ENCODE measurements at regions not wholly inside any gene's neighbourhood (a gene's known extent, or its start where the extent isn't known, plus 50 kb on each side); places are given as distances from the start of the nearest gene placed in this dataset.
"Not testable (repeated sequence)": the region's sequence is repeated elsewhere in the genome, so short reads cannot be mapped to it uniquely, and the experiment has no call there.

DNA sequence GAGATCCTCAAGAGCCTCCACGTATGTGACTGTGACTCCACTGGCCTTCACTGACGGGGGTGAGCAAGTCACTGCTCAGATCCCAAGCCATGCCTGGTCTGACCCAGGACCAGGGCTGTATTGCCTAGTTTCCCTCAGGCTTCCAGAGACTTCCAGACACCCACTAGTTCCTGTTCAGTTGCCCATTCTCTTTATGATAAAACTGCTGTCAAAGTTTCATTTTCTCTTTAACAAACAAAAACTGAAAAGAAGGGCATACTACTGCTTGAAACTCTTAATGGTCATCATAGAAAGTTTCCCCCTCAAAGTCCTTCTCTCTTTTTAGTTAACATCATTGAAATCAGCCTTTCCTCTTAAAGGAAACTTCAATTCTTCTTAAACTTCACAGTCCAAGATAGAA lies 105.7 kb upstream of the GHR start:
- Mint-ChIP-seq H3K27ac (no peak overlapping the region), H3K4me1 (ENCODE audit: low read depth) (no peaks in the 10 kb centered on the region), H3K36me3 (ENCODE audit: low read depth) (no peaks in the 10 kb centered on the region), H3K4me3 (no peak overlapping the region), H3K27me3 (no peaks in the 10 kb centered on the region), H3K9me3 (peaks cover 16% of the 10 kb centered on the region)
- Histone ChIP-seq H3K4me1 (ENCODE audit: insufficient read depth, low read length) (no peaks in the 10 kb centered on the region), H3K36me3 (ENCODE audit: insufficient read depth, low read length) (no peaks in the 10 kb centered on the region), H3K27ac (ENCODE audit: low read depth in 1 of 2, low read length in 2 of 2) (no peak overlapping the region), H3K4me3 (ENCODE audit: low read length) (no peak overlapping the region), H3K27me3 (ENCODE audit: control insufficient read depth in 1 of 2, insufficient read depth in 2 of 2, low read length in 2 of 2) (no peaks in the 10 kb centered on the region), H3K9me3 (ENCODE audit: control insufficient read depth in 1 of 2, insufficient read depth in 1 of 2, low read length in 2 of 2) (peaks cover 5 to 9% of the 10 kb centered on the region in 2 experiments)
- TF ChIP-seq CTCF (IDR thresholded peaks at IDR 0.05), result no peak
- ChIA-PET CTCF (no interaction called here), POLR2A (no interaction called here)
- intact Hi-C loops (cut with DNase I, micrococcal nuclease), result no loop called here
- DNase-seq (no peak), ATAC-seq (ENCODE audit: poor library complexity) (no peak)

DNA sequence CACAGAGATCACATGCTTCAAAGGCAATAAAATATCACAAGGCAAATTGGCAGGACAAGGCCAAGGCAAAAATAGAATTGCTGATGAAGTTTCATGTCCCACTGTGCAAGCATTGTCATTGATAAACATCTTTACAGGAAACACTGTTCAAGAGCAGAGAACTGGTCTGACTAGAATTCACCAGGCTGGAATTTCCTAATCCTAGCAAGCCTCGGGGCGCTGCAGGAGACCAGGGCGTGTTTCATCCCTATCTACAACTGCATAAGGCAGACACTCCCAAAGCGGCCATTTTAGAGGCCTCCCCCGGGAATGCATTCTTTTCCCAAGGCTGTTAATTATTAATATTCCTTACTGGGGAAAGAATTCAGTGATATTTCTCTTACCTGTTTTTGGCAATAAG lies 103.7 kb upstream of the GHR start:
- H3K27ac ChIP-seq (ENCODE audit: low read depth in 1 of 2, low read length in 2 of 2); H3K4me1 Mint-ChIP-seq (ENCODE audit: low read depth); CTCF ChIA-PET; H3K27ac Mint-ChIP-seq; H3K36me3 ChIP-seq (ENCODE audit: insufficient read depth, low read length); H3K4me3 ChIP-seq (ENCODE audit: low read length); H3K4me1 ChIP-seq (ENCODE audit: insufficient read depth, low read length); ATAC-seq (ENCODE audit: poor library complexity); H3K27me3 Mint-ChIP-seq; H3K9me3 ChIP-seq (ENCODE audit: control insufficient read depth in 1 of 2, insufficient read depth in 1 of 2, low read length in 2 of 2); H3K36me3 Mint-ChIP-seq (ENCODE audit: low read depth); POLR2A ChIA-PET; H3K4me3 Mint-ChIP-seq; DNase-seq; H3K27me3 ChIP-seq (ENCODE audit: control insufficient read depth in 1 of 2, insufficient read depth in 2 of 2, low read length in 2 of 2); intact Hi-C loops (cut with DNase I, micrococcal nuclease): not testable (repeated sequence)
- H3K9me3 Mint-ChIP-seq, result peaks cover 18% of the 10 kb centered on the region

GRCh38 chr5:42321785-42322184 lies 101.5 kb upstream of the GHR start:
- TF ChIP-seq CTCF (IDR thresholded peaks at IDR 0.05), result no peak
- Histone ChIP-seq H3K4me1 (ENCODE audit: insufficient read depth, low read length) (no peaks in the 10 kb centered on the region), H3K4me3 (ENCODE audit: low read length) (no peak overlapping the region), H3K27ac (ENCODE audit: low read depth in 1 of 2, low read length in 2 of 2) (no peak overlapping the region), H3K27me3 (ENCODE audit: control insufficient read depth in 1 of 2, insufficient read depth in 2 of 2, low read length in 2 of 2) (no peaks in the 10 kb centered on the region), H3K36me3 (ENCODE audit: insufficient read depth, low read length) (no peaks in the 10 kb centered on the region), H3K9me3 (ENCODE audit: control insufficient read depth in 1 of 2, insufficient read depth in 1 of 2, low read length in 2 of 2) (peaks cover 5 to 9% of the 10 kb centered on the region in 2 experiments)
- intact Hi-C loops (cut with DNase I, micrococcal nuclease), result no loop called here
- no peak for ATAC-seq (ENCODE audit: poor library complexity)
- POLR2A ChIA-PET, result no interaction called here
- Mint-ChIP-seq H3K4me3 (no peak overlapping the region), H3K9me3 (peaks cover 20% of the 10 kb centered on the region), H3K4me1 (ENCODE audit: low read depth) (no peaks in the 10 kb centered on the region), H3K27ac (no peak overlapping the region), H3K27me3 (no peaks in the 10 kb centered on the region), H3K36me3 (ENCODE audit: low read depth) (no peaks in the 10 kb centered on the region)
- CTCF ChIA-PET, result no interaction called here
- no peak for DNase-seq

DNA sequence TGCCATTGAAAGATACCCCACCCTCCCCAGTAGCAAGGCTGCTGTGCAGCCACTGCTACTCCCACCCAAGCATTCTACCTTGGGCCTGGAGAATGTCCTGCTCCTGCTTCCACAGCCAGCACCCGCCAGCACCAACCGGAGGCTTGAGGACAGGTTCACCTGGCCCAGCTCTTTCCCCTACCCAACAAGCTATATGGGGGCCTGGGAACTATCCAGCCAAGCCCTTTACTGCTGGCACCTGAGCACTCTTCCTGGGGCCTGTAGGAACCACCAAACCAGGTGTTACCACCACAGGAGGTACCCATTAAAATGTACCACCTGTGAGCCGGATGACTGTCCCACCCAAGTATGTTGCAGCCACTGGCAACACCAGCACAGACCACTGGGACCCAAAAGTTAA lies 86.1 kb upstream of the GHR start:
- H3K9me3 ChIP-seq (ENCODE audit: control insufficient read depth in 1 of 2, insufficient read depth in 1 of 2, low read length in 2 of 2), result peaks cover 16 to 17% of the 10 kb centered on the region in 2 experiments
- DNase-seq, result no peak
- no peaks in the 10 kb centered on the region for H3K4me1 ChIP-seq (ENCODE audit: insufficient read depth, low read length)
- H3K27ac ChIP-seq (ENCODE audit: low read depth in 1 of 2, low read length in 2 of 2), result no peak overlapping the region
- no peak overlapping the region for H3K27ac Mint-ChIP-seq
- no peaks in the 10 kb centered on the region for H3K36me3 Mint-ChIP-seq (ENCODE audit: low read depth)
- CTCF ChIA-PET, result no interaction called here
- H3K9me3 Mint-ChIP-seq, result peaks cover 20% of the 10 kb centered on the region
- no peak overlapping the region for H3K4me3 Mint-ChIP-seq
- ATAC-seq (ENCODE audit: poor library complexity), result no peak
- H3K4me1 Mint-ChIP-seq (ENCODE audit: low read depth), result no peaks in the 10 kb centered on the region
- no peaks in the 10 kb centered on the region for H3K36me3 ChIP-seq (ENCODE audit: insufficient read depth, low read length)
- H3K4me3 ChIP-seq (ENCODE audit: low read length), result no peak overlapping the region
- TF ChIP-seq CTCF (IDR thresholded peaks at IDR 0.05), result no peak
- H3K27me3 Mint-ChIP-seq, result no peaks in the 10 kb centered on the region
- intact Hi-C loops (cut with DNase I, micrococcal nuclease), result no loop called here
- POLR2A ChIA-PET, result no interaction called here
- no peaks in the 10 kb centered on the region for H3K27me3 ChIP-seq (ENCODE audit: control insufficient read depth in 1 of 2, insufficient read depth in 2 of 2, low read length in 2 of 2)

All from CD4-positive, alpha-beta T cell (primary cell).